SJCRH30 (cell line): ENCODE measurements at regions not wholly inside any gene's neighbourhood (a gene's known extent, or its start where the extent isn't known, plus 50 kb on each side); places are given as distances from the start of the nearest gene placed in this dataset.

ENCODE experiments used
- DNase-seq, 2 experiments: peaks; one replicate each; pipeline ENCODE4 v3.0.0-alpha.2; 2015 to 2020
- H3K27ac ChIP-seq: fragments of 250-450 bp; sonication (Bioruptor Pico); 2 replicates; pipeline ENCODE4 v1.5.1; 2020; ENCODE audit warnings: mild to moderate bottlenecking, moderate library complexity
- H3K27me3 ChIP-seq: fragments of 250-450 bp; sonication (Bioruptor Pico); 2 replicates; pipeline ENCODE4 v1.5.1; 2020; ENCODE audit warnings: mild to moderate bottlenecking, moderate library complexity
- H3K36me3 ChIP-seq: fragments of 250-450 bp; sonication (Bioruptor Pico); 2 replicates; pipeline ENCODE4 v1.5.1; 2020; ENCODE audit warnings: mild to moderate bottlenecking, moderate library complexity
- H3K4me1 ChIP-seq: fragments of 250-450 bp; sonication (Bioruptor Pico); 2 replicates; pipeline ENCODE4 v1.5.1; 2020; ENCODE audit warnings: mild to moderate bottlenecking, moderate library complexity
- H3K4me3 ChIP-seq: fragments of 250-450 bp; sonication (Bioruptor Pico); 2 replicates; pipeline ENCODE4 v1.5.1; 2020; ENCODE audit warnings: mild to moderate bottlenecking, moderate library complexity
- H3K9me3 ChIP-seq: fragments of 250-450 bp; sonication (Bioruptor Pico); replicated peaks from 2 replicates; pipeline ENCODE4 v1.5.1; 2020; ENCODE audit warnings: mild to moderate bottlenecking, moderate library complexity

- no peak overlapping the region for H3K27ac ChIP-seq
- H3K4me1 ChIP-seq: no peaks in the 10 kb centered on the region; the same call in 1 of the 2 replicates
- DNase-seq: no peak
- H3K36me3 ChIP-seq: no peaks in the 10 kb centered on the region
- H3K4me3 ChIP-seq: no peak overlapping the region
- peaks cover 11% of the 10 kb centered on the region; the same call in 1 of the 2 replicates for H3K9me3 ChIP-seq
- no peaks in the 10 kb centered on the region for H3K27me3 ChIP-seq
These were observed 488.0 kb downstream of the RASEF start for GRCh38 chr9:82574911-82575310.

GRCh38 chr9:82580921-82581320 lies 482.0 kb downstream of the RASEF start:
- Histone ChIP-seq H3K4me3 (no peak overlapping the region), H3K9me3 (no peaks in the 10 kb centered on the region; the same call in 1 of the 2 replicates), H3K36me3 (no peaks in the 10 kb centered on the region), H3K27ac (no peak overlapping the region), H3K4me1 (no peaks in the 10 kb centered on the region; the same call in 1 of the 2 replicates), H3K27me3 (no peaks in the 10 kb centered on the region)
- no peak for DNase-seq

GRCh38 chr9:82581516-82581915 lies 481.4 kb downstream of the RASEF start:
- Histone ChIP-seq H3K27ac (no peak overlapping the region), H3K9me3 (no peaks in the 10 kb centered on the region; the same call in 1 of the 2 replicates), H3K4me1 (no peaks in the 10 kb centered on the region; the same call in 1 of the 2 replicates), H3K36me3 (no peaks in the 10 kb centered on the region), H3K27me3 (no peaks in the 10 kb centered on the region), H3K4me3 (no peak overlapping the region)
- DNase-seq: no peak

GRCh38 chr9:82581935-82582334 lies 481.0 kb downstream of the RASEF start:
- Histone ChIP-seq H3K4me1 (no peaks in the 10 kb centered on the region), H3K36me3 (no peaks in the 10 kb centered on the region), H3K9me3 (no peaks in the 10 kb centered on the region; the same call in 1 of the 2 replicates), H3K4me3 (no peak overlapping the region), H3K27ac (no peak overlapping the region), H3K27me3 (no peaks in the 10 kb centered on the region)
- no peak for DNase-seq

GRCh38 chr9:82582693-82583092 lies 480.2 kb downstream of the RASEF start:
- Histone ChIP-seq H3K9me3 (no peaks in the 10 kb centered on the region; the same call in 1 of the 2 replicates), H3K4me1 (no peaks in the 10 kb centered on the region), H3K27me3 (no peaks in the 10 kb centered on the region), H3K36me3 (no peaks in the 10 kb centered on the region), H3K27ac (no peak overlapping the region), H3K4me3 (no peak overlapping the region)
- no peak for DNase-seq

GRCh38 chr9:82583524-82583923 lies 479.4 kb downstream of the RASEF start:
- H3K9me3 ChIP-seq: no peaks in the 10 kb centered on the region
- H3K27ac ChIP-seq: no peak overlapping the region
- no peak overlapping the region for H3K4me3 ChIP-seq
- H3K36me3 ChIP-seq: no peaks in the 10 kb centered on the region
- no peaks in the 10 kb centered on the region for H3K27me3 ChIP-seq
- no peak for DNase-seq
- H3K4me1 ChIP-seq: no peaks in the 10 kb centered on the region

GRCh38 chr9:82584349-82584863 lies 478.5 kb downstream of the RASEF start:
- no peak overlapping the region for H3K4me3 ChIP-seq
- no peaks in the 10 kb centered on the region for H3K4me1 ChIP-seq
- peak overlapping the region; percentile 42 for H3K27ac ChIP-seq
- no peaks in the 10 kb centered on the region for H3K27me3 ChIP-seq
- no peaks in the 10 kb centered on the region for H3K9me3 ChIP-seq
- H3K36me3 ChIP-seq: no peaks in the 10 kb centered on the region
- DNase-seq: peak; percentile 89 to 95

GRCh38 chr9:82586918-82587356 lies 476.0 kb downstream of the RASEF start:
- Histone ChIP-seq H3K9me3 (no peaks in the 10 kb centered on the region), H3K4me1 (no peaks in the 10 kb centered on the region), H3K4me3 (no peak overlapping the region), H3K27ac (no peak overlapping the region), H3K27me3 (no peaks in the 10 kb centered on the region), H3K36me3 (no peaks in the 10 kb centered on the region)
- DNase-seq: no peak

GRCh38 chr9:82588301-82589180 lies 474.4 kb downstream of the RASEF start:
- DNase-seq: no peak

GRCh38 chr9:82590845-82591244 lies 472.1 kb downstream of the RASEF start:
- no peaks in the 10 kb centered on the region for H3K36me3 ChIP-seq
- no peaks in the 10 kb centered on the region for H3K9me3 ChIP-seq
- DNase-seq: no peak
- no peaks in the 10 kb centered on the region for H3K4me1 ChIP-seq
- no peak overlapping the region for H3K27ac ChIP-seq
- H3K4me3 ChIP-seq: no peak overlapping the region
- no peaks in the 10 kb centered on the region for H3K27me3 ChIP-seq

More at GRCh38 chr9:82588301-82589180, 474.4 kb downstream of the RASEF start:
- Histone ChIP-seq H3K9me3 (no peaks in the 10 kb centered on the region), H3K27me3 (no peaks in the 10 kb centered on the region), H3K36me3 (no peaks in the 10 kb centered on the region), H3K4me3 (no peak overlapping the region), H3K27ac (no peak overlapping the region), H3K4me1 (no peaks in the 10 kb centered on the region)

GRCh38 chr9:82593501-82593900 lies 469.4 kb downstream of the RASEF start:
- Histone ChIP-seq H3K9me3 (no peaks in the 10 kb centered on the region), H3K4me3 (no peak overlapping the region), H3K27me3 (no peaks in the 10 kb centered on the region), H3K27ac (no peak overlapping the region), H3K36me3 (no peaks in the 10 kb centered on the region), H3K4me1 (peaks cover 9% of the 10 kb centered on the region)
- DNase-seq: no peak

GRCh38 chr9:82597241-82598203 lies 465.4 kb downstream of the RASEF start:
- DNase-seq: no peak
- peak overlapping the region; percentile 5; the same call in 1 of the 2 replicates for H3K27ac ChIP-seq

GRCh38 chr9:82598241-82599039 lies 464.5 kb downstream of the RASEF start:
- peaks cover 20% of the 10 kb centered on the region for H3K4me1 ChIP-seq
- peak; percentile 19 to 63 for DNase-seq
- peak overlapping the region; percentile 5; the same call in 1 of the 2 replicates for H3K27ac ChIP-seq
- no peaks in the 10 kb centered on the region for H3K27me3 ChIP-seq
- H3K4me3 ChIP-seq: no peak overlapping the region
- no peaks in the 10 kb centered on the region for H3K9me3 ChIP-seq
- no peaks in the 10 kb centered on the region for H3K36me3 ChIP-seq

More at GRCh38 chr9:82597241-82598203, 465.4 kb downstream of the RASEF start:
- Histone ChIP-seq H3K27me3 (no peaks in the 10 kb centered on the region), H3K4me1 (peaks cover 20% of the 10 kb centered on the region), H3K4me3 (no peak overlapping the region), H3K9me3 (no peaks in the 10 kb centered on the region), H3K36me3 (no peaks in the 10 kb centered on the region)
